HG03135 (cell line): ENCODE measurements at regions not wholly inside any gene's neighbourhood (a gene's known extent, or its start where the extent isn't known, plus 50 kb on each side); places are given as distances from the start of the nearest gene placed in this dataset.

Experiments
- ATAC-seq: cut with Tn5 transposase; IDR thresholded peaks from one replicate; pipeline ENCODE4 v1.9.1; 2021; ENCODE audit warnings: mild to moderate bottlenecking, moderate library complexity; ENCODE audit not compliant: unreplicated experiment

DNA sequence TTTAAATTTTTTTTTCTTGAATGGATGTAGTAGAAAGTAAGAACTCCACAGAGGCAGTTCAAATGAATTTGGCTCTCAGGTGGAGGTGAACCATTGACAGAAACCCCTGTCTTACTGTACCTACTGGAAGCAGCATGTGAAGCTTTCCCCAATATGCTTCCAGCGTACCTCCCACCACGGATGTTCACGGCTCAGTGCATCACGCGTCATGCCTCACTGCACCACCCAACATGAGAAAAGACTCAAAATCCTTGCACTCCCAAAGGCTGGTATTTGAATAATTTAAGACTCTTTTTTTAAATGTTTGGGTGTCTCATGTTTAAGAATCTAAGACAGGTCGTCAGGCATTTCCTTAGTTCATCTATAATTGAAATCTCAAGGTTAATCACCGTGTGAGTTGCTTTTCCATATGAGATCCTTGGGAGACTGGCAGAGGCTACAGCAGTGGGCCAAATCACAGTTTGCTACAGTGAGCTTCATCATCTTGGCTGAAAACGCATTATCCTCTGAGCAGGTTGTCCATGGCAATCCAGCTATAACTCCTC, 846.4 kb downstream of the DCDC2C start:
- no peak for ATAC-seq

GRCh38 chr2:4551691-4552474, 848.5 kb downstream of the DCDC2C start:
- ATAC-seq: no peak

DNA sequence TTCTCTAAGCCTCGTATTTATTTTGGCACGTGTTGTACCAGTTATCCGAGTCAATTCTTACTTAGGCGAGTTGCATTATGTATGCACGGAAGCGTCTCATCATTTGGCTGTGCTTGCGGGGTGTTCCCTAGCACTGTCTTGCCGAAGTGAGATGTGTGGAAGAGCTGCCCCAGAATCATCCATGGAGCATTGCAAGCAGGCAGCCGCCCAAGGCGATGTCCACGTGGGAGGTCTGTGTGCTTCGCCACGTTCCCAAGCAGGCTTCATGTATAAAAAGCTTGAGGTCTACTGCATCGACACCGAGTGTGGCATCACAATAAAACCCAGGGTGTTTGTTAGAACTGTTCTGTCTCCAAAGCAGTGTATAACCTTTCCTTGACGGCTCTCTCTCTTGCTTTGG, 849.9 kb downstream of the DCDC2C start:
- no peak for ATAC-seq

DNA sequence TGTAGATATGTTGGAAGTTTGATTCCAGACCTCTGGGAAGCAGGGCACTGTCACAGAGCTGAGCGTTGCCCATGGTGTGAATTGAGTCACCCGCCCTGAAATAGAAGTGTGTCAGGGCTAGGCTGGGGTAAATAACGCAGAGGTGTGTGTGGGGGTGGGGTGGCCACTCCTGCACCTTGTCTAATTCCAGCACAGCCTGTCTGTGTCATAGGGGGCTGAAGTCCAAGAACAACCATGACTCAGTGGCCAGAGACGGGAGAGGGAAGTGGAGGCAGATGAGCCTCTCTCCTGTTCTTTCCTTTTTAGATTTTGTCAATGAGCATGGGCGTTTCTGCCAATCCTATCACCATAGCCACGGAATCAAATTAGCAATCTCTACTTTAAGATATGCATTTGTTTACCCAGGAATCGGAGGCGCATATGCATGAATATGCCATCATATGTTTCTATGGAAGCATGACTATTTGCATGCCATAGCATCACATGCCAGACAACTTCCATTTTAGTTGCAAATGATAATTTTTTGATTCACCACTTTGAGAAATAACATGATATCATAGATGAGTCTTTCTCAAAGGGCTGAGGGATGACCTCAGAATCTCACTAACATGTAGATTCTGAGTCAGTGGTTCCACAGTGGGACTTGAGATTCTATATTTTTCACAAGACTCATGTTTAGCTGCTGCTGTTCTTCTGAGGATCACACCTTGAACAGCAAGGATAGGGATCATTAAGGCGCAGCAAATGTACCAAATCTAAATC, 852.9 kb downstream of the DCDC2C start:
- no peak for ATAC-seq

DNA sequence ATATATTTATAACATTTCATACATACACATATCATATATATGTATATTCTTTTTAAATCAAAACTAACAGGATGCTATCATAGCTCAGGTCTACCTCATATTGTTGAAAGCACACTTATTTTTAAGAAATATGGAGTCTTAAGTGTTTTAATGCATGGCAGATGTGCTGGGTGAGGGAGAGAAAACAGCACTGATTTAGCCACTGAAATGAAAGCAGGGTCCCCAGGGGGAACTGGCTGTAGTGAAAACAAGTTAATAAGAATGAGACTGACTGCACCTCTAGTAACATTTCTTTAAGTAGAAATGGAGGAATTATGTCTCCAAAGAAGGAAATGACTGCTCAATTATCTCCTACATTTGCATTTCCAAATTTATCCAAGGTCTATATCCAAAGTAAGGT, 857.8 kb downstream of the DCDC2C start:
- no peak for ATAC-seq

- no peak for ATAC-seq
Measured at GRCh38 chr2:4576075-4576474, 872.7 kb downstream of the DCDC2C start.

GRCh38 chr2:4579977-4580376, 876.6 kb downstream of the DCDC2C start:
- ATAC-seq: no peak

DNA sequence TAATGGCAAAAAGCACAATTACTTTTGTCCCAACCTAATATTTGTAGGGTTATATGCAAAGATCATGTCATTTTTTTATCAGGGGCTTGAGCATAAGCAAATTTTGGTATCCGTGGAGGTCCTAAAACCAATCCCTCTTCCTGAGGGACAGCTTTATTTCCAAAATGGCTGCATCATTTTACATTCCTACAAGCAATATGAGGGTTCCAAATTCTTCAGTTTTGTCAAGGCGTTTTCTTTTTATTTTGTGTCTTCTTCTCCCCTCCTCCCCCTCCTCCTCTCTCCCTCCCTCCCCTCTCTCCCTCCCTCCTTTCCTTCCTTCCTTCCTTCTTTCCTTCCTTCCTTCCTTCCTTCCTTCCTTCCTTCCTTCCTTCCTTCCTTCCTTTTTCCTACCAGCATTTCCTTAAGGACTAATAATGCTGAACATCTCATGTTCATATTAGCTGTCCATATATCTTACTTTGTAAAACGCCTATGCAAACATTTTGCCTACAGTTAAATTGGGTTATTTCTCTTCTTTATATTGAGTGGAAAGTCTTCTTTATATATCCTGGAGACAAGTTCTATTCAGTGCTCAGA, 881.8 kb downstream of the DCDC2C start:
- no peak for ATAC-seq

- no peak for ATAC-seq
Measured at GRCh38 chr2:4588606-4589005, 885.2 kb downstream of the DCDC2C start.

GRCh38 chr2:4591261-4591660, 887.9 kb downstream of the DCDC2C start:
- ATAC-seq: no peak

- ATAC-seq: no peak
Measured at GRCh38 chr2:4597400-4597799, 894.0 kb downstream of the DCDC2C start.

- no peak for ATAC-seq
Measured at GRCh38 chr2:4604767-4605166, 901.4 kb downstream of the DCDC2C start.

DNA sequence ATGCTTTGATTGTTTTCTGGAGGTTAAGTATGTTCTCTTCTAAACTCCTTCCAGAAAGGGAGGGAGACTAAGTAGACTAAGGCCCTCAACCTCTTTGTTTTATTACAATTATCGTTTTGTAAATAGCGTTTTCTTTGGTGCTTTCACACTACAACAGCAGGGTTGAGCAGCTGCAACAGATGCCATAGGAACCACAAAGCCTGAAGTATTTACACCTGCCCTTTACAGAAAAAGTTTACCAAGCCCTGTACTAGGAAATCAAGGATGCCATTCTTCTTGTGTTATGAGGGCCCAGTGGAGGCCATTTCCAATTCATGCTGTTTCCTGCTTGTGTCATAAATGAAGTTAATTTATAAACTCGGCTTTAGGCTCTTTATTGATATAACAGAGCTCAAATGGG, 914.8 kb downstream of the DCDC2C start:
- ATAC-seq: no peak

GRCh38 chr2:4618630-4619228, 915.4 kb downstream of the DCDC2C start:
- ATAC-seq: no peak

DNA sequence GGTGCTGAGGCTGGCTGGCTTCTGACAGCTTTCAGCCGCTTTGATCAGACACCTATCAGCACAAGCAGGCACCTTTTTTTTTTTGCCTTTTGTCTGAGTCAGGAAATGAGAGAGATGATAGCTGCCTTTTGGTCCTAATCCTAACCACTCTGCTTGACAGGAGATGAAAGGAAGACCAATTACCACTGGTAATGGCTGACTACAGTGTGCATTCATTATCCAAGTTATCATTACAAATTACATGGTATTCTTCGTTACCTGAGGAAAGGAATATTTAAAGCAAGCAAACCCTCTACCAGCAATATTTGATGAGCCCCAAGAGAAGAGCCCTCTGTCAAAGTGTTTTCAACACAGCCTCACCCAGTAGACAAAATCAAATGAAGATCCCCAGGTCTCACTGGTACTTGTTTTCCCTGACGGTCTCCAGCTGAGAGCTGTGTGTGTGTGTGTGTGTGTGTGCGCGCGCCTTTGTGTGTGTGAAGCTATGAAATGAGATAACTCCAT, 925.7 kb downstream of the DCDC2C start:
- no peak for ATAC-seq

- ATAC-seq: no peak
Measured at GRCh38 chr2:4635289-4635688, 931.9 kb downstream of the DCDC2C start.

DNA sequence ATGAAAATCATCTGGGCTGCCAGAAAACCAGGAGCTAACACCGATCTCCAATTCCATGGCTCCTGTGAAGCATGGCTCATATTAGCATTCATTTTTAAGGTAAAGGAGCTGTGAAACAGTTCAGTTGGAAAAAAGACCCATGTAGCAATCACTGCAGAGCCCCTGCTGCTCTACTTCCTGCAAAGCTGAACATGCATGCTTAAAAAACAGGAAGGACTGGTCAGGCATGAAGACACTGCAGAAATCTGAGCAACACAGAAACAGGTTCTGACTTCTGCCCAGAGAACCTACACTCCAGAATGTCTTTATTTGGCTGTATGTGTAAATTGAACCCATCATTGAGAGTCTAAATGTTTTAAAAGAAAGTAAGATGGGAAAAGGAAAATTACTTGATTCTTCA, 950.6 kb downstream of the DCDC2C start:
- no peak for ATAC-seq

- ATAC-seq: no peak
Measured at GRCh38 chr2:4656326-4656725, 953.0 kb downstream of the DCDC2C start.

DNA sequence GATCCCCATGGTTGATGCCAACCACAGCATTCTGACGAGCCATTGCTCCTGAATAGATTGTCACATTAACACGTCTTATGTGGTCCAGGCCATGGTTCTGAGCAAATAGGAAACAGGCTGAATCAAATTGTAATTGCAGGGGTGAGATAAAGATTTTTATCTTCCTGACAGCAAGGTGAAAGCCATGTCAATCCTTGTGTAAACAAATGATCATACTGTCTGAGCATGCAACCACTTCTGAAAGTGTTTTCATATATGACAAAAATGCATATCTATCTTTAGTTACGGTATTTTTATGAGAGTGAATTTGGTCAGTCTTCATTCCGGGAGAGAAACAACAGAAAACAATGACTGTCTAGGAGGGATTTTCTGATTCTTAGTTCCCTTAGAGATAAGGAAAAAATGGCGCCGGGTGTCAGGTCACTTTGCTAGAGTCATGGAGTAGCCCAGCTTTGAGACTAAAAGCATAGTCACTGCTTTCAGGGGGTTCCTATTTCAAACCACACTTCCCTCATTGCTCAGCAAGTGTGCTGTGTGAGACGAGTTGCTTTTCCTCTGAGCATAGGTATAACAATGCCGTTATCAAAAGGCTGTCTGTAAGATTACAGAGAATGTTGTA, 958.9 kb downstream of the DCDC2C start:
- ATAC-seq: no peak

- no peak for ATAC-seq
Measured at GRCh38 chr2:4668381-4668780, 965.0 kb downstream of the DCDC2C start.

GRCh38 chr2:4670331-4670730, 967.0 kb downstream of the DCDC2C start:
- no peak for ATAC-seq
